H9 (cell line): ENCODE measurements at regions not wholly inside any gene's neighbourhood (a gene's known extent, or its start where the extent isn't known, plus 50 kb on each side); places are given as distances from the start of the nearest gene placed in this dataset.

Source experiments
- DNase-seq: peaks from one replicate; pipeline ENCODE4 v3.0.0-alpha.2; 2017
- H2AFZ ChIP-seq: one replicate; pipeline ENCODE4 v1.6.1; 2013; ENCODE audit warnings: mild to moderate bottlenecking, low read length, control low read depth, moderate library complexity
- H2AK5ac ChIP-seq: 2 replicates; pipeline ENCODE4 v1.6.1; 2013; ENCODE audit warnings: low read length, control low read depth, mixed read lengths; ENCODE audit not compliant: insufficient read length
- H2BK120ac ChIP-seq: one replicate; pipeline ENCODE4 v1.6.1; 2013; ENCODE audit warnings: low read depth, mild to moderate bottlenecking, low read length, control low read depth, inconsistent platforms; ENCODE audit not compliant: poor library complexity, severe bottlenecking
- H2BK12ac ChIP-seq: 2 replicates; pipeline ENCODE4 v1.6.1; 2013; ENCODE audit warnings: low read length, control low read depth, mixed read lengths, low read depth; ENCODE audit not compliant: insufficient read length
- H2BK15ac ChIP-seq: 2 replicates; pipeline ENCODE4 v1.6.1; 2013; ENCODE audit warnings: low read depth, low read length, control low read depth
- H2BK20ac ChIP-seq: one replicate; pipeline ENCODE4 v1.6.1; 2013; ENCODE audit warnings: low read depth, mild to moderate bottlenecking, low read length, control low read depth, inconsistent platforms; ENCODE audit not compliant: poor library complexity, severe bottlenecking
- H2BK5ac ChIP-seq: 2 replicates; pipeline ENCODE4 v1.6.1; 2013; ENCODE audit warnings: low read length, control low read depth, mixed read lengths; ENCODE audit not compliant: insufficient read length
- H3K14ac ChIP-seq: 2 replicates; pipeline ENCODE4 v1.6.1; 2013; ENCODE audit warnings: low read length, control low read depth; ENCODE audit not compliant: insufficient read depth
- H3K18ac ChIP-seq: 2 replicates; pipeline ENCODE4 v1.6.1; 2013; ENCODE audit warnings: low read depth, mild to moderate bottlenecking, mixed read lengths, low read length, control low read depth; ENCODE audit not compliant: insufficient read length
- H3K23ac ChIP-seq: 2 replicates; pipeline ENCODE4 v1.6.1; 2013; ENCODE audit warnings: low read length, control low read depth, mixed read lengths, low read depth; ENCODE audit not compliant: insufficient read length
- H3K23me2 ChIP-seq: 2 replicates; pipeline ENCODE4 v1.6.1; 2013; ENCODE audit warnings: low read depth, mild to moderate bottlenecking, mixed read lengths, low read length, control low read depth; ENCODE audit not compliant: insufficient read length, poor library complexity, severe bottlenecking
- H3K27ac ChIP-seq: 2 replicates; pipeline ENCODE4 v1.5.1; 2013; ENCODE audit warnings: low read length, control low read depth, mixed read lengths, low read depth; ENCODE audit not compliant: insufficient read length
- H3K27me3 ChIP-seq: 2 replicates; pipeline ENCODE4 v1.6.1; 2013; ENCODE audit warnings: low read length, control low read depth, inconsistent platforms; ENCODE audit not compliant: insufficient read depth
- H3K4ac ChIP-seq: 2 replicates; pipeline ENCODE4 v1.6.1; 2013; ENCODE audit warnings: low read depth, mild to moderate bottlenecking, control low read depth, inconsistent platforms, low read length, moderate library complexity
- H3K4me1 ChIP-seq: 2 replicates; pipeline ENCODE4 v1.6.1; 2013; ENCODE audit warnings: low read length, control low read depth, inconsistent platforms; ENCODE audit not compliant: insufficient read depth
- H3K4me2 ChIP-seq: 2 replicates; pipeline ENCODE4 v1.6.1; 2013; ENCODE audit warnings: low read length, control low read depth, mixed read lengths; ENCODE audit not compliant: insufficient read length, insufficient read depth
- H3K56ac ChIP-seq: 2 replicates; pipeline ENCODE4 v1.6.1; 2013; ENCODE audit warnings: low read depth, mild to moderate bottlenecking, mixed read lengths, low read length, control low read depth; ENCODE audit not compliant: insufficient read length
- H3K79me1 ChIP-seq: 2 replicates; pipeline ENCODE4 v1.6.1; 2013; ENCODE audit warnings: low read depth, mild to moderate bottlenecking, moderate library complexity, low read length, control low read depth, inconsistent platforms; ENCODE audit not compliant: insufficient read depth, poor library complexity, severe bottlenecking
- H3K79me2 ChIP-seq: 2 replicates; pipeline ENCODE4 v1.6.1; 2013; ENCODE audit warnings: low read length, control low read depth, inconsistent platforms; ENCODE audit not compliant: insufficient read depth
- H3K9ac ChIP-seq: 2 replicates; pipeline ENCODE4 v1.6.1; 2013; ENCODE audit warnings: low read length, control low read depth, mixed read lengths; ENCODE audit not compliant: insufficient read length; ENCODE audit errors: extremely low read depth
- H3K9me3 ChIP-seq: one replicate; pipeline ENCODE4 v1.6.1; 2013; ENCODE audit warnings: low read depth, low read length, inconsistent platforms; ENCODE audit not compliant: control insufficient read depth
- H3T11ph ChIP-seq: one replicate; pipeline ENCODE4 v1.6.1; 2013; ENCODE audit warnings: mild to moderate bottlenecking, low read length, control low read depth, inconsistent platforms
- H4K20me1 ChIP-seq: one replicate; pipeline ENCODE4 v1.6.1; 2013; ENCODE audit not compliant: control insufficient read depth, insufficient read length, insufficient read depth
- H4K5ac ChIP-seq: 2 replicates; pipeline ENCODE4 v1.6.1; 2013; ENCODE audit warnings: low read depth, mild to moderate bottlenecking, mixed read lengths, low read length, control low read depth; ENCODE audit not compliant: insufficient read length
- H4K8ac ChIP-seq: replicated peaks from 2 replicates; pipeline ENCODE4 v1.6.1; 2013; ENCODE audit warnings: low read length, control low read depth, mixed read lengths, low read depth; ENCODE audit not compliant: insufficient read length
- H4K91ac ChIP-seq: 2 replicates; pipeline ENCODE4 v1.6.1; 2013; ENCODE audit warnings: low read depth, mild to moderate bottlenecking, moderate library complexity, mixed read lengths, low read length, control low read depth; ENCODE audit not compliant: insufficient read length
- H3K27ac Mint-ChIP-seq, 3 experiments: 2 replicates in 2 of 3; 3 replicates in 1 of 3; pipeline ENCODE4 v1.8.0; 2020 to 2021; ENCODE audit warnings: mixed read lengths in 3 of 3, mild to moderate bottlenecking in 1 of 3, moderate library complexity in 1 of 3
- H3K27me3 Mint-ChIP-seq: 2 replicates; pipeline ENCODE4 v1.8.0; 2021; ENCODE audit warnings: low read depth, mild to moderate bottlenecking, moderate library complexity, mixed read lengths
- H3K36me3 Mint-ChIP-seq, 3 experiments: 2 replicates in 2 of 3; 3 replicates in 1 of 3; pipeline ENCODE4 v1.8.0; 2020 to 2021; ENCODE audit warnings: low read depth in 3 of 3, mixed read lengths in 3 of 3; ENCODE audit not compliant: insufficient read depth in 1 of 3
- H3K4me1 Mint-ChIP-seq, 2 experiments: 2 replicates each; pipeline ENCODE4 v1.8.0; 2020; ENCODE audit warnings: mixed read lengths in 2 of 2
- H3K4me3 Mint-ChIP-seq, 2 experiments: 2 replicates in 1 of 2; 3 replicates in 1 of 2; pipeline ENCODE4 v1.8.0; 2020 to 2021; ENCODE audit warnings: mild to moderate bottlenecking in 2 of 2, mixed read lengths in 2 of 2, moderate library complexity in 1 of 2
- H3K9me3 Mint-ChIP-seq, 2 experiments: 2 replicates in 1 of 2; 3 replicates in 1 of 2; pipeline ENCODE4 v1.8.0; 2020; ENCODE audit warnings: mild to moderate bottlenecking in 2 of 2, mixed read lengths in 2 of 2, moderate library complexity in 1 of 2
- whole genome bisulfite sequencing: extraction: QIAGEN DNeasy Blood & Tissue Kit; methylation state at CpG from one replicate; pipeline ENCODE4 v1.1.7; 2013; ENCODE audit warnings: missing lambda C conversion rate, low lambda C conversion rate, mixed read lengths; ENCODE audit not compliant: insufficient read length; ENCODE audit errors: extremely low coverage; 5-methylcytosine and 5-hydroxymethylcytosine counted together
- TF ChIP-seq, protein P1 (sequence below): fragments of 200-600 bp; sonication (generic); conservative IDR thresholded peaks from 3 replicates; pipeline ENCODE4 v1.8.0; 2021; ENCODE audit warnings: antibody characterized with exemption, mild to moderate bottlenecking

DNA sequence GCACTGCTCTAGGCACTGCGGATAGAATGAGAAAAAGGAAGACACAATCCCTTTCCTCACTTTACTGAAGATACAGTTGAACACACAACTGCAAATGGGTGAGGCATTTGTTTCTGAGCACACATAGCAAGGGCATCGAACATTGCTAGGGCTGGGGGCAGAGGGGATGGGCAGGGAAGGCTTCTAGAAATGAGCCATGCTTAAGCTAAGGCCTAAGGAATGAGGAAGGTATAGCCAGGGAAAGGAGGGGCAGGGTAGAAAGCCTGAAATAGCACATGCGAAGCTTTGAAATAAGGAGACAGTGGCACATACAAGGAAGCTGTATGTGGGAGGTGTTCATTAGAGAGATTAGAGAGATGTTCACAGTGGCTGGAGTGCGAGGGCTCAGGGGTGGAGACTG, 92.7 kb downstream of the KIF4B start:
- Mint-ChIP-seq H3K36me3 (no peaks in the 10 kb centered on the region), H3K27me3 (no peaks in the 10 kb centered on the region), H3K4me3 (no peak overlapping the region), H3K4me1 (no peaks in the 10 kb centered on the region), H3K9me3 (no peaks in the 10 kb centered on the region), H3K27ac (no peak overlapping the region; a peak in 1 of 7 replicates)
- no peaks in the 10 kb centered on the region for H3K79me2 ChIP-seq
- no peak overlapping the region for H3K9ac ChIP-seq
- no peaks in the 10 kb centered on the region for H3K27me3 ChIP-seq
- no peak overlapping the region for H2BK5ac ChIP-seq
- H3K27ac ChIP-seq = no peak overlapping the region
- H2AK5ac ChIP-seq = no peak overlapping the region
- no peak overlapping the region for H2AFZ ChIP-seq
- no CpG with 5 or more reads among the region's 4 CpGs for WGBS
- H4K8ac ChIP-seq = no peak overlapping the region
- H2BK15ac ChIP-seq = no peak overlapping the region
- no peak overlapping the region for H3K14ac ChIP-seq
- H3K18ac ChIP-seq = no peak overlapping the region
- H4K91ac ChIP-seq = no peak overlapping the region
- H2BK120ac ChIP-seq = no peak overlapping the region
- H2BK20ac ChIP-seq = no peak overlapping the region
- no peaks in the 10 kb centered on the region for H3K4me1 ChIP-seq
- H3K79me1 ChIP-seq = no peaks in the 10 kb centered on the region
- TF ChIP-seq, protein P1, sequence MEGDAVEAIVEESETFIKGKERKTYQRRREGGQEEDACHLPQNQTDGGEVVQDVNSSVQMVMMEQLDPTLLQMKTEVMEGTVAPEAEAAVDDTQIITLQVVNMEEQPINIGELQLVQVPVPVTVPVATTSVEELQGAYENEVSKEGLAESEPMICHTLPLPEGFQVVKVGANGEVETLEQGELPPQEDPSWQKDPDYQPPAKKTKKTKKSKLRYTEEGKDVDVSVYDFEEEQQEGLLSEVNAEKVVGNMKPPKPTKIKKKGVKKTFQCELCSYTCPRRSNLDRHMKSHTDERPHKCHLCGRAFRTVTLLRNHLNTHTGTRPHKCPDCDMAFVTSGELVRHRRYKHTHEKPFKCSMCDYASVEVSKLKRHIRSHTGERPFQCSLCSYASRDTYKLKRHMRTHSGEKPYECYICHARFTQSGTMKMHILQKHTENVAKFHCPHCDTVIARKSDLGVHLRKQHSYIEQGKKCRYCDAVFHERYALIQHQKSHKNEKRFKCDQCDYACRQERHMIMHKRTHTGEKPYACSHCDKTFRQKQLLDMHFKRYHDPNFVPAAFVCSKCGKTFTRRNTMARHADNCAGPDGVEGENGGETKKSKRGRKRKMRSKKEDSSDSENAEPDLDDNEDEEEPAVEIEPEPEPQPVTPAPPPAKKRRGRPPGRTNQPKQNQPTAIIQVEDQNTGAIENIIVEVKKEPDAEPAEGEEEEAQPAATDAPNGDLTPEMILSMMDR = no peak
- H2BK12ac ChIP-seq = no peak overlapping the region
- H3K4me2 ChIP-seq = no peak overlapping the region
- no peaks in the 10 kb centered on the region for H4K20me1 ChIP-seq
- H3T11ph ChIP-seq = no peak overlapping the region
- no peak overlapping the region for H4K5ac ChIP-seq
- no peaks in the 10 kb centered on the region for H3K23me2 ChIP-seq
- no peak overlapping the region for H3K4ac ChIP-seq
- no peak overlapping the region for H3K56ac ChIP-seq
- H3K9me3 ChIP-seq = no peaks in the 10 kb centered on the region
- no peak for DNase-seq
- H3K23ac ChIP-seq = no peak overlapping the region
